GM21381 (cell line): ENCODE measurements at regions not wholly inside any gene's neighbourhood (a gene's known extent, or its start where the extent isn't known, plus 50 kb on each side); places are given as distances from the start of the nearest gene placed in this dataset.

Source experiments
- ATAC-seq: cut with Tn5 transposase; IDR thresholded peaks from one replicate; pipeline ENCODE4 v1.9.1; 2021; ENCODE audit warnings: mild to moderate bottlenecking, moderate library complexity; ENCODE audit not compliant: unreplicated experiment

DNA sequence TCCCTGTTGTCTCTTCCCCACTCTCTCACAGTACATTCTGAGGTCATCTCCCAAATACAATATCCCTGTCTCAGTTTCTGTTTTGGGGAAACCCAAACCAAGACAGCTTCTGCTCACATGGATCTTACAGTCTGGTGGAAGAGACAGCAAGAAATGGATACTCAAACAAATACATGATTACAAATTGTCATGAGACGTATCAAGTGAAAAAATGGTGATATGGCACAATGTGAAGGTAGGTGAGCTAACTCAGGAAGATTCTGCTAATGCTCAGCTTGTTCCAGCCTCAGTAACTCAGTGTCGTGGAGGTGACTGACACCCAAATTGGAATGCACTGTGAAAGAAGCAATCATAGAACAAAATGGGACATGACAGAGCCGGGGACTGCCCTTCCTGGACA lies 68.3 kb downstream of the CHST1 start:
- ATAC-seq = no peak

DNA sequence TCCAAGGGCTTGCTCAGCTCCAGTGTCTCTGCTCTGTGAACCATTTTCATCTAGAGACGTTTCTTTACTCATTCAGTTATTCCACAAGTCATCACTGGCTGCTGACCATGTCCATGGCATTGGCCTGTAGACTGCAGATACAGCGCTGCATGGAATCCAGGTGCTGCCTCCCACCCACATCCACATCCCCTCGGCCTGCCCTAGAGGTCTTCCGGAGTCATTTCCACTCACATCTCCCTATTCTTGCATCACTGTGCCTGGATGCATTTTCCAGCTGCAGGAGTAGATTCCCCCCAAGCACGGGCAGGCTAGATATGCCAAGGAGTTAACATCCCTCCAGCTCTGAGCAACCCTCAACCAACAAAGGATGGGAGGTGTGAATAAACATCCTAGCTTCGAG lies 68.9 kb downstream of the CHST1 start:
- no peak for ATAC-seq

DNA sequence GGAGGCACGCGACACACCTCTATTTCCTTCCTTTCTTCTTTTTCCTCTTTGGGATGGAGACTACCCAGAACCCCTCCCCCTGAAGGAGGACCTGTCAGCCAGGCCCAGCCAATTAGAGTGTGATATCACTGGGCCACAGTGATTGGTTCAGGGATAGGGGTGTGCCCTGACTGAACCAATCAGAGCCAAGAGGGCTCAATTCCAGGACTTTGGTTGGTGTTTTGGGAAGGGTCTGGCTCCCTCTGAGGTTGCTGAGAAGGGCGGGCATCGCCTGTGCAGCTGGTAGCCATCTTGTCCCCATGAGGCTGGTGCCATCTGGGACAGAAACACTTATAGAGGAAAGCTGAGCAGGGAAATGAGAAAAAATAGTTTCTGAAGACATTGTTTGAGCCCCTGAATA lies 71.4 kb downstream of the CHST1 start:
- no peak for ATAC-seq

DNA sequence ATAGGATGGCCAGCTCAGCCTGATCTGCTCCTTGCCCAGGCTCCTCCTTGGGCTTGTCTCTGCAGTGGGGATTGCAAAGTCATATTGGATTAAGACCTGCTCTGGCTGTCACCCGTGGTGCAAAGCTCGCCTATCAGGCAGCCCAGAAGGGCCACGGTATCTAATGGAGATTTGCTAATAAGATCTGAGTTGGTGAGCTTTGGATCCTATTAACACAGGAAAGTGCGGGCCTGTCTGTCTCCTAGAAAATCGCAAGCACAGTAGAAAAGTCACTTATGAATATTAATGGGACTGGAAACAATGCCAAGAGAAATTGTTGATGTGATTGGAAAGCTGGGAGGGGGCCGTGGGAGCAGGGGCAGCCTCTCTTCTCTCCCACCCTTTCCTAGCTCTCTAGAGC lies 72.8 kb downstream of the CHST1 start:
- ATAC-seq = no peak

DNA sequence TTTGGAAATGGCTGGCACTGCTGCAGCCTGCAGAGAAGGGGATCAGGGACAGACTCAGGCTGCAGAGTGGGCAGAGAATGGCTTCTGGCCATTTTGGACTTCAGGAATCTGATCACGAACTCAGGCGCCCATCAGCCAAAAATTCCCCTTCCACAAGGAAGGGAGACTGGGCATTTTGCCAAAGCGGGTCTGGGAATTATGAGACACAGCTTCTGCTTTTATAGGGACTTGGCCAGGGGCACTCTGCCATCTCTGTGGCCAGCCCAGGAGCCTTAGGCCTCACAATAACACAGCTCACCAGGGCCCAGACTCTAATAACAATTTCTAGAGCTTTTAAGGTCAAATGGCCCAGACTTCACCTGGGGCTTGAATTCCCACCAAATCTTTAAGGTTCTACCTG lies 74.7 kb downstream of the CHST1 start:
- ATAC-seq = no peak

DNA sequence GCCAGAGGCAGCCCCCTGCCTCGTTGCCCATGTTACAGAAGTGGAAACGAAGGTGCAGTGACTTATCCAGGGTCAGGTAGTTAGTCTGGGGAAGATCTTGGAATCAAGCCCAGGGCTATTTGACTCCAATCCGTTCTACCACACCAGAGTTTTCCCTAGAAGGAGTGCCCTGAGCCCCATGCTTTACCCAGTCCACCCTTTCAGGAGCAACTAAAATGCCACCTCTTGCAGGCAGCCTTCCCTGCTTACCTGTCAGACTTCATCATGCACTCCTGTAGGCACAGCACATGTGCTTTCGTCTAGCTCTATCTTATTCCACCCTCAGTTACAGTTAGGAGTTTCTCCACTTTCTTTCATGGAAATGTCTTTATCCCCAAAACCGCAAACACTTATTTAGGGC lies 80.2 kb downstream of the CHST1 start:
- no peak for ATAC-seq

DNA sequence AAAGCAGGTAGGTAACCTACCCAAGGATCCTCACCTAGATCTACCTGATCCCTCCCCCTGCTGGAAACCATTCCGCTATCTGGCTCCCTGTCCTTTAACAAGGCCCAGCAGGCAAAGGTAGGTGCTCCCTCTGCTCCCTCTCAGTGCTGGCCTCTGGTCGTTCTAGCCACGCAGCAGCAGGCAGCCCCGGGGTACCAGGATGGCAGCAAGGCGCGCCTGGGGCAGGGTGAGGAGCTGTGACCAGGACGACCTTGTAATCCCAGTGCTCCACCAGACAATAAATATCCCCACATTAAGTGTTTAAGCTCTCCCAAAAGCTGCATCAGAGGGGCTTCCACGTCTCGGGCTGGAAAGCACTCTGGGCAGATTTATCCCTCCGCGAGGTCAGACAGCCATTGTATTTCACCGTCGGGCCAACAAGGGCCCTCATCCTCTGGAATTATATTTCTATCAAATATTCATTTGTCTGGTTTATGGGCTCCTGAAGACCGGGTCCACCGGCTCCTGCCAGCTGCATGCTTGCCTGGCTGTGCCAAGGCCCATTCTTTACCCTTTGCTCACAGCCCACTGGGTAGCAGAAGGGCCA lies 81.3 kb downstream of the CHST1 start:
- ATAC-seq = no peak

DNA sequence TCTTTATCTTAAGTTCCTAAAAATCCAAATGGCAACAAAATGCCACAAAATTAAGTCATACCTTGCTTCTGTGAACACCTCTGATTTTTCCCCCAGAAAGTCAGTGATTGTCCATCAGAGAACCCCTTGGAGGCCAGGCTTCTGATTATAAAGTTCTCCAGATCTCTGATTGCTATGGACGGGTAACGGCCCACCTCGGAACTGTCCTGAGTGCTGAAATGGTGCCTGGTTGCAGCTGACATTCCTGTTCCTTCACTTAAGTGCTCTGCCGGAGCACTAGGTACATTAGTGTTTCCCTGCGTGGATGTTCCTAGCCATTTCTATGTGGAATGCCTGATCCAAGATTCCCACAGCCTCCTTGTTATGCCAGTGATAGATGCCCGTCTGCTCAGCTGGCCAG lies 85.0 kb downstream of the CHST1 start:
- no peak for ATAC-seq

DNA sequence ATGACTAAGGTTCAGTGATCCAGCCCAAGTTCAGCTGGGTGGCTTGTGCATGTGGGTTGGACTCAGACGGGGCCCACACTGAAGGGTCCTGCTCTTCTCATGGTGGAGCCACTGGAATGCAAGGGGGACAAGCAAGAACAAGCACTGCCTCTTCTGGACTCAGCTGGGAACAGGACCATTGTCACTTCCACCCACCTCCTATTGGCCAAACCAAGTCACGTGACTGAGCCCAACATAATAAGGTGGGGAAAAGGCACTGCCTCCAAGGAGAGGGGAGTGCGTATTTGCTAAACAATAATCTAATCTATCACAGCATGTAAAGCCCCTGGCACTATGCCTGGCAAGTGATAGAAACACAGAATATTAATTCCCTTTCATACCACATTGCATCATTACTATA lies 87.1 kb downstream of the CHST1 start:
- ATAC-seq = no peak

DNA sequence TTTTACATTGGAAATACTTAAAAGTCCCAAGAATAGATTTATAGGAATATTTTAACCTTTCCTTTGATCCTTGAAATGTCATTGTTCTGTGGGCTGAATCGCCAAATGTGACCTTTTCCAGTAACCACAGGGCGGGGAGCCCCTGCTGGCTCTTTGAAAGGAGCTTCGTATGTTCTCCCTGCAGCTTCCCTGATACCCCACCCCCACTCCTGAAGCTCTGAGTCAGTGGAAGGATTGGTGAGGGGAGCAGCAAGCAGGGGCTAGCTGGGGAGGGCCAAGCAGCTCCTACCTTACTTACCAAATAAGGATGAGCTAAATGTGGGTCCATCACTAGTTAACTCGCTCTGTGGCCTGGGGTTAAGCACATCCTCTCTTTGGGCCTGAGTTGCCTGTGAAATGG lies 87.7 kb downstream of the CHST1 start:
- no peak for ATAC-seq

DNA sequence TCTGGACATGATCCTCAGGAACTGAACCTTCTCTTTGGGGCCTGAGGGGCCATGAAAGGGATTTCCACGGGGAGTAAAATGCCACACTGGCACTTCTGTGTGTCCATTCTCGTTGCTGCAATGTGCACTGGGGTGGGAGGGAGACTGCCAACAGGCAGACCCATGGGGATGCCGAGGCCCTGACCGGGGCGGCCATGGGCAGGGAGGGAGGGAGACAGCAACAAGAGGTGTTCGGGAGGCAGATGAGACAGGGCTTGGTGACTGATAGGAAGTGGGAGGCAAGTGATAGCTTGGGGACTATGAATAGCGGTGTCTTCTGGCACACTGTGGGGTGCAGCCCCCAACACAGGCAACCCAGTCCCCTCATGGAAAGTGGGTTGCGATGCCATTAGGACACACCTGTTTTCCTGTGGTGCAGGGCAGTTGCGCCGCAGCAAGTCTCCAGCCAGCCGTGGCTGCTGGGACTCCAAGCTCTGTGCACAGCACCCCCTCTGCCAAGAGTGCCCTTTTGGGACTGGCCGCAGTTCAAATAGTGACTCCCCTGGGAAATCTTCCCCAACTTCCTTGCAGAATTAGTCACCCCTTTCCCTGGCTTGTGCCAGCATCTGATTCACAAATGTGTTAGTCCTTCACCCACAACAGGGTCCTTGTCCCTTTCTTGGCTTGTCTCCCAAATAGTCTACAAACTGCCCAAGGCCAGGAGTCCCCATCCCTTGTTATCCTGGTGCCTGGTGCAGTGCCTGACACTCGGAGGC lies 88.8 kb downstream of the CHST1 start:
- ATAC-seq = no peak

DNA sequence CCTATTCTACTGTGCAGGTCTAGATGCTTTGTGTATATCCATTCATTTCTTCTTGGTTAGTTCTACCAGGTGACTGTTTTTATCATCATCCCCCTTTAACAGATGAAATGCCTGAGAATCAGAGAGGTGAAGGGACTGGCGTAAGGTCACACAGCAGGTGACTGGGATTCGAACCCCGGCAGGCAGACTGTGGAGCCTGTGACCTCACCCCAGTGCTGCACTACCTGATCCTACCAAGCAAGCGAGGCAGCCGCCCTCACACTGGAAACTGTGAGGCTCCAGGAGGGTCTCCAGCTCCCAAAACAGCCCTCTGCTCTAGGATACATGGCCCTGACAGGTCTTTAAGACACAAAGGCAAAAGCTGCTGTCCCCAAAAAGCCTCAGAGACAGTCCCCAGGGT lies 91.7 kb downstream of the CHST1 start:
- no peak for ATAC-seq

DNA sequence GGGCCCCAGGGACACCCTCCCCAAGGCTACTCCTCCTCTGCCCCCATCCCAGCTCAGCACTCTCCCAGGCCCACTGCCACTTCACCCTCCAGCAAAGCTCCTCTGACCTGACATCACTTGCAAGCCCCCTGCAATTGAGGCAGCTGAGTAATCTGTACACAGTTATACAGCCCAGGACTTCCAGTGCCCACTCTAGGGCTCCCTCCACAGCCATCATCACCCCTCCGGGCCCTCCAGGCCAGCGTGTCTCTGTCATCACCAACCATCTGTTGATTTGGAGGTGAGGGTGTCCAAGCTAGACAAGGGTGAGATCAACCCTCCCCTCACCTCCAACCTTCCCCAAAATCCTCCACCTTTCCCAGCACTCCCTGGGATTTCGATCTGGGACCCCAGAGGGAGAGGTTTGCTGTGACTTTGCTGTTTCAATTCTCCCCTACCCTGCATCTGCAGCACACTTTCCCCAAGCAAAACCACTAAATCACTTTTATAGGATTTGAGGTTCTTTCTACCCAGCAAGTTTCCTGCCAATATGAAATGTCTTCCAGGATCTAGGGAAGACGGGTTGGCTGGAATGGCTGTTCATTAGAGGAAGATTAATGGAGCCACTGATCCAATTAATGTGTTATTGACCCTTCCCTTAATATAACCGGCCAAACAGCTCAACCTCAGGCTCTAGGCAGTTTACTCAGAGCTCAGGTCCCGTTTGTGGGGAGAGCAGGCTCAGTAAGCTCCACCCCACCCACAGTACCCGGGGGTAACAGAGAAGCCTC lies 92.9 kb downstream of the CHST1 start:
- no peak for ATAC-seq

DNA sequence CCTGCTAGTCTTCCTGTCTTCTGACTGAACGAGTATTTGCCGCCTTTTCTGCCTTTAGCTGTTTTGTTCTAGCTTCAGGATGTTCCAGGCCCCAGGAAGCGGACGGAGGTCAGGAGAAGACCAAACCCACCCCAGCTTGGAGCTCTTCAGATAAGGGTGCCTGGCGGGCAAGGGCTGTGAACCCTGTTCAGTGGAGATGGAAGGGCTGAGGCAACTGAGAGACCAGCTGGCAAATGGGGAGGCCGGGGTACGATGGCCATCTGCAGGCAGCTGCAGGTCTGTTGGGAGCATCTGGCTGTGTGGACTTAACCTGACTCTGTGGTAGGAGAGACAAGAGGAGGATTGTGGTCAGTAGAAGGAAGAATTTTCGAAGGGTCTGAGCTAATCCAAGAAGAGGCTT lies 95.6 kb downstream of the CHST1 start:
- no peak for ATAC-seq

DNA sequence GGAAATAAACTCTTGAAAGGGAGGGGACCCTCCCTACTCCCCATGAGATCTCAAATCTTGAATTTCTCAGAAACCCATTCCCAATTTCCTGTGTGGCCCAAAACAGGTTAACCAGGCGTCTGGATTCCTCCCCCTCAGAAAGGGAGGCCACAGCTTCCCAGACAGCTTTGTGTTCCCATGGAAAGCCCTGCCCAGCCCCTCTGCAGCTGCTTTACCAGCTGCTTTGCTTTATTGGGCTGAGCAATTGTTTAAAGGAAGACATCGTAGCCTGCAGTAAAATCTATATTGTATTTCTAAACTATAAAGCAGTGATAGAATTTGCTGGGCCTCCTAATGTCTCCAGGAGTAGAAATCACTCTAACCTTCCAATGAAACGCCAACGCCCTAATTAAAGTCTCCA lies 97.4 kb downstream of the CHST1 start:
- ATAC-seq = no peak

DNA sequence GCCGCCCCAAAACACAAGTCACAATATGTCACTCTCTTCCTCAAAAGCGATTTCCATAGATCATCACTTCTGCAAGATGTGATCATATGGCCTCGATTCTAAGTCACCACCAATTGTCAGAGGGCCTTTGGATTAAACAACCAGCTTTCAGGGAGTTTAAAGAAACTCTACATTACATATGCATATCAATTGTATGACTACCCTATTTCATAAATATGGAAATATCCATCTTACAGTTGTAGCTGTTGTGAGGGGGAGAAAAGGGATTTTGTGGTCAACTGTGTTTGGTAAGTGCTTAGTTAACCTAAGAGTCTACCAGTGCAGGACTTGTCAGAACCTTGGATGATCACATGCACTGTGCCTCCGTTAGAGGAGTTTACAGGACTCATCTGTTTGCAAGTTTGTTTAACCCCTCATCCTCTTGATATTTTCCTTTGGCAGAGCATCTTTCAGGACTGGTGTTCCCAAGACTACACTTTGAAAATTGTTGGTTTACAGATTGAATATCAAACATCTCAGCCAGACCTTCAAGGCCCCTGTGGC lies 99.9 kb downstream of the CHST1 start:
- ATAC-seq = no peak

DNA sequence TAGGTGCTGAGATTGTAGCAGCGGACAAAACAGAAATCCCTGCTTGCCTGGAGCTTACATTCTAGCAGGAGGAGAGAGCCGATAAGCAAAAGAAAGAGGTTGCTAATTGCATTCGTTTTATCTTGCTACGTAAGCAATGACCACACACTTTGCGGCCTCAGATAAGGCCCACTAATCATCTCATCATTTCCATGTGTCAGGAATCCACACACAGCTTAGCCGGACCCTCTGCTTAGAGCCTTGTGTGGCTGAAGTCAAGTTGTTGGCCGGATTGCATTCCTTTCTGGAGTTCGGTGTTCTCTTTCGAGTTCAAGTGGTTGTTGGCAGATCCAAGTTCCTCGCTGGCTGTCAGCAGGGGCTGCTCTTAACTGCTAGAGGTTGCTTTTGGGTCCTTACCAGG lies 101.6 kb downstream of the CHST1 start:
- ATAC-seq = no peak

DNA sequence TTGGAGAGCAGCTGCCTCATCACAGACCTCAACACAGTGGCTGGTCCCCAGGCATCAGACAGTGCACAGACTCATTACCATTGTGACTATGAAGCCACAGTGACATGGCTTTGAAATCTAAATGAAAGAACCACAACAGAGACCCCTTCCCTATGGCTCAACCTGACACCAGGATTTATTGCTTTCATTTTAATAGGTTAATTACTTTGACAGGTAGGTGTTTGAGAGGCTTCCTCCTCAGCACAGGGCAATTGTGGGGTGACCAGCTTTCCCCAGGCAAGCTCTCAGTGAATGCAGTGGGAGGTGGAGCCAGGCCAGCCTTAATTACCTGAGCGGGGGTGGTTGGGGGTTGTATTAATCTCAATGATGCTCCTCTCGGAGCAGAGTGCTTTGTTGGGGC lies 102.3 kb downstream of the CHST1 start:
- ATAC-seq = no peak

DNA sequence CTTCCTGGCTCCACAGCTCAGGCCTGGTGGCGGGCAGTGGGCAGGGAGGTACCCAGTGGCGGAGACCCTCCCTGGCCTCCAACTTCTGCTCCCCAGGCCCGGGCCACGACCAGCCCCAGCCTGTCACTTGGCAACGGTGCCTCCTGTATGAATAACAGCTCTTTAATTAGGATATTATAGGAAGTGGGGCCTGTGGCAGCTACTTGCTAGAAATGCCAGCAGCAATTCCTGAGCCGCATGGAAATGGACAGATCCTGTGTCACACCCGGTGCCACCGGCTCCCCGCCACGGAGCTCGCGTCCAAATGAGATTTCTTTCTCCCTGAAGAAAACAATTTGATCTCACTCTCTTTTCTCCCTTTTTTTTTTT lies 104.5 kb downstream of the CHST1 start:
- no peak for ATAC-seq

DNA sequence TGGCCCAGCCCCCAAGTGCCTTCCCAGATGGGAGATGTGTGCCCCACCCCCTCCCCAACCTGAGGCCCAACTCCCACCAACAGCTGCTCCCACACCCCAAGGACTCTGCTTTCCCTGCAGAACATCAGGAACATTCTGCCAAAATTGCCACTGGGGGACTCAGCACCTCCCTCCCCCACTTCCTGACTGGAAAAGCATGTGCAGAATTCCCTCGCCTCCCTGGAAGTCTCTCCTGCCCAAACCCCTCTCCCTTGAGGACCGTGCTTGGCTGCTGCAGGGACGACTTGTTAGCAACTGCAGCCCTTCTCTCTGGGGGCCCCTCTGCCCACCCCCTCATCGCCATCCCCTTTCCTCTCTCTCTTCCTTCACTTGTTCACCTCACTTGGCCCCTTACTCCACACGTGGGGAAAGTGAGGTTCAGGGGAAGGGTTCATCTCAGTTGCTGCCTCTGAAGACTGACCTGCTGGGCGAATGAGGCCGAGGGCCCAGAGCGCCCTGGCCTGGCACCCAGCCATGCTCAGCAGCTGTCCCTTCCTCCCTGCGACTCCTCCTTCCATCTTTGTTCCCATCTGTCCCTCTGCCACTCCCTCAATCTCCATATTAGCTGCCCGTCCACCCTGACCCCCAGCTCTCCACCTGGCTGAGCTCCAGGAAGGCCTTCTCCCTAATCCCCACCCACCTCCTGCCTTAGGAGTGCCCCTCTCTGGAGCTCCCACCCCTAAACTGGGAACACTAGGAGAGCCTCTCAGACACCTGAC lies 105.1 kb downstream of the CHST1 start:
- no peak for ATAC-seq
